ENCODE measurements at regions not wholly inside any gene's neighbourhood (a gene's known extent, or its start where the extent isn't known, plus 50 kb on each side); places are given as distances from the start of the nearest gene placed in this dataset.

DNA sequence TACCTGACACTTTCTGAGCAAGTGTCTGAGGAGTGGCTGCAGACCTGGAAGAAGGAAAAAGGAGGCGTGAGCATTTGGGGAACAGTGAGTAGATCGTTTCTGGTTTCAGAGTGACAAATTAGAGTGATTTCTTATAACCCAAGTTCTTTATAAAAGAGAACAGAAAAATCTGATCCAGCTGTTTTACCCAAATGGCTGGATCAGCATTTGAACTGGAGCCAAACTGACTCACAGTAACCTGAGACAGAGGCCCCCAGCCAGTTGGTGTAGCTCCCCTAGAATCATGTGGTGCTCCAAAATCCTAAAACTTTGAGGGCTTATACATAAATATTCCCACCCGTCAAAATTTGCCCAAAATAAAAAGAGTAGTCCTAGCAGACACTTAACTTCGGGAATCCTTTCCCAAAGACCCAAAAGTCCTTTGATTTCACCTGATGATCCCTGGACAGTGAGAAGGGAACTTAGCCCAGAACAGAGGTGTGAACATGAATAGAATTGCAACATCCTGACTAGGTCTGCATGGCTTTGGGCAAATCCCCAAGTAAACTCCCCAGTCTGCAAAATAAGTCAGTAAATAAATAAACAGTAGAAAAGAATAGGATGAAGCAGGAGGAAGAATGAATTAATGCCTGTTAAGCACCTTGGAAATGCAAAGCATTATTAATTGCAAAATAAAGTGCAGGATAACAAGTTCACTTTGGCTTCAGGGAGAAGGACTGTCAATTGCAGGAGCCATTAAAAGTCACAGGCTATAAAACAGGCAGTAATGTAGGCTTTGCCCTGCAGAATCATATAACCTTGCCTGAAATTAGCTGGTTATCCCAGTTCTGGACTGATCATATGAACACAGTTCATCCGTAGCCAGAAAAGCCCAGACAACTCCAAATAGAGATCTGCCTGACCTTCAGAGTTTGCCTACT lies 262.0 kb upstream of the JARID2 start:
- no peak for DNase-seq (ENCODE audit: low spot score)
- Histone ChIP-seq H3K27ac (no peak overlapping the region), H3K4me3 (peak overlapping the region; percentile 4)
- TF ChIP-seq, protein P1, sequence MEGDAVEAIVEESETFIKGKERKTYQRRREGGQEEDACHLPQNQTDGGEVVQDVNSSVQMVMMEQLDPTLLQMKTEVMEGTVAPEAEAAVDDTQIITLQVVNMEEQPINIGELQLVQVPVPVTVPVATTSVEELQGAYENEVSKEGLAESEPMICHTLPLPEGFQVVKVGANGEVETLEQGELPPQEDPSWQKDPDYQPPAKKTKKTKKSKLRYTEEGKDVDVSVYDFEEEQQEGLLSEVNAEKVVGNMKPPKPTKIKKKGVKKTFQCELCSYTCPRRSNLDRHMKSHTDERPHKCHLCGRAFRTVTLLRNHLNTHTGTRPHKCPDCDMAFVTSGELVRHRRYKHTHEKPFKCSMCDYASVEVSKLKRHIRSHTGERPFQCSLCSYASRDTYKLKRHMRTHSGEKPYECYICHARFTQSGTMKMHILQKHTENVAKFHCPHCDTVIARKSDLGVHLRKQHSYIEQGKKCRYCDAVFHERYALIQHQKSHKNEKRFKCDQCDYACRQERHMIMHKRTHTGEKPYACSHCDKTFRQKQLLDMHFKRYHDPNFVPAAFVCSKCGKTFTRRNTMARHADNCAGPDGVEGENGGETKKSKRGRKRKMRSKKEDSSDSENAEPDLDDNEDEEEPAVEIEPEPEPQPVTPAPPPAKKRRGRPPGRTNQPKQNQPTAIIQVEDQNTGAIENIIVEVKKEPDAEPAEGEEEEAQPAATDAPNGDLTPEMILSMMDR (IDR thresholded peaks at IDR 0.05) = no peak

- no peak for DNase-seq (ENCODE audit: low spot score)
- Histone ChIP-seq H3K27ac (no peak overlapping the region), H3K4me3 (peak overlapping the region; percentile 4)
- TF ChIP-seq, protein P1 (IDR thresholded peaks at IDR 0.05) = no peak
Measured at GRCh38 chr6:14984519-14984853, 261.4 kb upstream of the JARID2 start.

- TF ChIP-seq, protein P1 (IDR thresholded peaks at IDR 0.05) = no peak
- no peak for DNase-seq (ENCODE audit: low spot score)
- H3K27ac ChIP-seq = no peak overlapping the region
- H3K4me3 ChIP-seq = no peak overlapping the region
Measured at GRCh38 chr6:14985366-14985765, 260.5 kb upstream of the JARID2 start.

DNA sequence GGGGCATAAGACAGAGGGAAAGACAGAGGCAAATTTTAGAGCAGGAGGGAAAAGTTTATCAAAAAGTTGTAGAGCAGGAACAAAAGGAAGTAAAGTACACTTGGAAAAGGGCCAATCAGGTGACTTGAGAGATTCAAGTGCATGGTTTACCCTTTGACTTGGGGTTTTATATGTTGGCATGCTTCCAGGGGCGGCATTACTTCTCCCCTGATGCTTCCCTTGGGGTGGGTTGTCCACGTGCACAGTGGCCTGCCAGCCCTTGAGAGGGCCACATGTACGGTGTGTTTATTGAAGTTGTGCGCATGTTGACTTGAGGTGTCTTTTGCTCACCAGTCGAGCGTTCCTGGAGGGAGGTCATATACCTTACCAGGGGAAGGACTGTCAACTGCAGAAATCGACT lies 259.5 kb upstream of the JARID2 start:
- TF ChIP-seq, protein P1 (IDR thresholded peaks at IDR 0.05) = no peak
- Histone ChIP-seq H3K4me3 (no peak overlapping the region), H3K27ac (no peak overlapping the region)
- DNase-seq (ENCODE audit: low spot score) = no peak

- no peak for DNase-seq (ENCODE audit: low spot score)
- TF ChIP-seq, protein P1 (IDR thresholded peaks at IDR 0.05) = no peak
- Histone ChIP-seq H3K27ac (no peak overlapping the region), H3K4me3 (no peak overlapping the region)
Measured at GRCh38 chr6:14987490-14987889, 258.4 kb upstream of the JARID2 start.

- H3K27ac ChIP-seq = no peak overlapping the region
- TF ChIP-seq, protein P1 (IDR thresholded peaks at IDR 0.05) = no peak
- no peak overlapping the region for H3K4me3 ChIP-seq
- no peak for DNase-seq (ENCODE audit: low spot score)
Measured at GRCh38 chr6:14992382-14992781, 253.5 kb upstream of the JARID2 start.

DNA sequence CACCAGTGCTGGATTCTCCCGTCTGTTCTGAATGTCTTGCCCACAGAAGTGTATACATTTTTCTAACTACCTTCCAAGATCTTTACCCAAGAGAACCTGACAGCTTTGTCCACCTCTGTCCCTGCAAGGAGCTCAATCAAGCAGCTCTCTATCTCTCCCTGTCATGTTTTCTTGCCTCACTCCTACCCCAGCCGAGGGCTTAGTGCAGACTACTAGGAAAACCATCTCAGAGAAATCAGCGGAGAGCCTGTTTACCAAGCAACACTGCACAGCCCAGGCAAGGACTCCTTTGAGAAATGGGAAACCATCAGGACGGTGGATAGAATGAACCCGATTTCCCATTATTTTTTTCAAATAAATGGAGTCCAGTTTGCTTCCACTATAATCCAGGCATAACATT lies 250.7 kb upstream of the JARID2 start:
- H3K4me3 ChIP-seq = no peak overlapping the region
- no peak overlapping the region for H3K27ac ChIP-seq
- TF ChIP-seq, protein P1 (IDR thresholded peaks at IDR 0.05) = no peak
- no peak for DNase-seq (ENCODE audit: low spot score)

Measured in coronary artery (tissue), 2 donors.